C4-2B (cell line): ENCODE measurements at regions not wholly inside any gene's neighbourhood (a gene's known extent, or its start where the extent isn't known, plus 50 kb on each side); places are given as distances from the start of the nearest gene placed in this dataset.

Experiments
- ZFX ChIP-seq: fragments of 450-650 bp; IDR thresholded peaks from 2 replicates; pipeline ENCODE4 v1.6.1; 2017
- TF ChIP-seq, protein P1 (sequence below): fragments of 450-650 bp; conservative IDR thresholded peaks from 2 replicates; pipeline ENCODE4 v1.5.1; 2017; ENCODE audit warnings: mild to moderate bottlenecking

GRCh38 chr12:108052260-108052659 is 76.8 kb upstream of the WSCD2 start:
- TF ChIP-seq, protein P1, sequence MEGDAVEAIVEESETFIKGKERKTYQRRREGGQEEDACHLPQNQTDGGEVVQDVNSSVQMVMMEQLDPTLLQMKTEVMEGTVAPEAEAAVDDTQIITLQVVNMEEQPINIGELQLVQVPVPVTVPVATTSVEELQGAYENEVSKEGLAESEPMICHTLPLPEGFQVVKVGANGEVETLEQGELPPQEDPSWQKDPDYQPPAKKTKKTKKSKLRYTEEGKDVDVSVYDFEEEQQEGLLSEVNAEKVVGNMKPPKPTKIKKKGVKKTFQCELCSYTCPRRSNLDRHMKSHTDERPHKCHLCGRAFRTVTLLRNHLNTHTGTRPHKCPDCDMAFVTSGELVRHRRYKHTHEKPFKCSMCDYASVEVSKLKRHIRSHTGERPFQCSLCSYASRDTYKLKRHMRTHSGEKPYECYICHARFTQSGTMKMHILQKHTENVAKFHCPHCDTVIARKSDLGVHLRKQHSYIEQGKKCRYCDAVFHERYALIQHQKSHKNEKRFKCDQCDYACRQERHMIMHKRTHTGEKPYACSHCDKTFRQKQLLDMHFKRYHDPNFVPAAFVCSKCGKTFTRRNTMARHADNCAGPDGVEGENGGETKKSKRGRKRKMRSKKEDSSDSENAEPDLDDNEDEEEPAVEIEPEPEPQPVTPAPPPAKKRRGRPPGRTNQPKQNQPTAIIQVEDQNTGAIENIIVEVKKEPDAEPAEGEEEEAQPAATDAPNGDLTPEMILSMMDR: no peak
- no peak for TF ChIP-seq ZFX
